ENCODE measurements at regions not wholly inside any gene's neighbourhood (a gene's known extent, or its start where the extent isn't known, plus 50 kb on each side); places are given as distances from the start of the nearest gene placed in this dataset.

DNA sequence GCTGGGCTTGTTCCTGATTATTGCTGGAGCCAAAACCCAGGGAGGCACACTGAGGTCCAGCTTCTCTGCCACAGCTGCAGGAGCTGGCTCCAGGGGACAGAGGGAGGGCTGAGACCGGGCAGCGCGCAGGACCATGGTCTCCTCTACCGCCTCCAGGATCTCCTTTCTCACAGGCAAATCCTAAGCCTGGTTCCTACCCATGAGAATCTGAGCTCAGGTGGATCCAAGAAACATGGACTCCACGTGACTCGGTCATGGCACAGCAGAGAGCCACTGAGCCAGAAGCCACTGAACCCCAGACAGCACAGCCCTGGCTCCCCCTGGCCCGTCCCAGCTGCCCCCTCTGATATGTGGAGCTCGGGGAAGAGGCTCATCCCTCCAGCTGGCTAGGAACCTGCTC is 653.4 kb upstream of the ID2 start:
- no peak for DNase-seq

- DNase-seq, result no peak
Observed at GRCh38 chr2:8028981-8029380, 652.9 kb upstream of the ID2 start.

DNA sequence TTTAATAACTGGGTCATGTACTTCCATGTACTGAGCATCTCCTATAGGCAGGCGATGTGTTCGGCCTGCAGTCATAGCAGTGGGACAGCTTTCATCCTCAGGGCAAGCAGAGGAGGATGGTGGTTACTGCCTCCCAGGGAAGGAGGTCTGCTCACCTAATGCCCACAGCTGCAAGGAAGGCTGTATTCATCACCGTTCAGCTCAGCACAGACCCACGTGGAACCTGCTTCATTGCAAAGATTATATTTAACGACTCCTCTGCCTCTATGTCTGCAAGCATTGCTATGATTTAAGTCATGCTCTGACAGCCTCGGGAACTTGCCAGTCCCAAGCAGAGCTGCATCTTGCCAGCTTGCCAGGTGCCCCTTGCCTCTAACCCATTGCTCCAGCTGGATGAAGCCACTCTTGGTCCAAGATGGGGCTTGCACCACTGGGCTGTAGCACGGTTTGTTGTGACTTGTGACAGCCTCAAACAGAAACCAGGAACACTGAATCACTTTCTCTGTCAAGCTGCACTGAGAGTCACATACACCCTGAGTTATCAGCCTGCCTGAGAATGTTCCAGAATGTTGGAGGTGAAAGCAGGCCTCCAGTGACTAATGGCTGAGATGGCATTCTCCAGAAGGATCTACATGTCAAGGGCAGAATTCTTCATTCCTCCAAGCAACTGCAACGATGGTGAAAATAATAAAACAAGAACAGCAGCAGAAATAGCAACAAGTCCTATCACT is 651.1 kb upstream of the ID2 start:
- DNase-seq, result no peak

DNA sequence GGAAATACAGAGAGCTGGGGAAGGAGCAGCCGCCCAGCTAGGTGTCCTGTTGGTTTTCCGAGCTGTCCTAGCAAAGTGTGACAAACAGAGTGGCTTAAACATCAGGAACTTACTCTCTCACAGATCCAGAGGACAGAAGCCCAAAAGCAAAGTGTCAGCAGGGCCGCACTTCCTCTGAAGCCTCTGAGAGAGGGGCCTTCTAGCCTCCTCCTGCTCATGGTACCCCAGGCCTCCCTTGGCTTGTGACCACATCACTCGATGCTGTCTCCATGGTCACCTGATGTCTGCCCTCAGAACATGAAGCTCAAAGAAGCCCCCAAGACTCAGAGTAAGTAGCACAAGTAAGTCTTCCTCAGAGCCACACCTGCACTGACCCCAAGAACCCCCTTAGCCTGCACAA is 650.5 kb upstream of the ID2 start:
- DNase-seq, result no peak

DNA sequence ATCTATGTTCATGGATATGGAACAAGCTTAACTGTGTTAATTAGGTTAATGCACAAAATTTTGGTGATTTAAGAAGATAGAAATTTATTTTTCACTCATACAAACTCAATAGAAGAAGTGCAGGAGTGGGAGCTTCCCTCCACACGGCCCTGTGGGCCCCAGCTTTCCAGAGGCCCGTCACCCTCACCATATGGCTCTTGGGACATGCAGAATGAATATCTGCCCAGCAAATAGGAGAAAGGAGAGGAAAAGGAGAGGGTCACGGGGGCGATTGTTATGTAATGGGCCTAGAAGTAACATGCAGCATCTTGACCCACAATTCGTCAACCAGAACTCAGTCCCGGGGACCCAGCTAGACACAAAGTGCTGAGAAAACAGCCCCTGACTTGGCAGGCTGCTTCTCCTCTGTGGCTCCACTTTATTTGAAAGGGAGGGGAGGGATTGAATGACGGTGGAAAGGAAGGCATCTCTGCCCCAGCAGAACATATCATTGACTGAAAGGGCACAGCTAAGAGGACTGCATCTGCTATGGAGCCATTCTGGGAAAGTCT is 648.2 kb upstream of the ID2 start:
- DNase-seq, result no peak

GRCh38 chr2:8036366-8036765 is 645.5 kb upstream of the ID2 start:
- DNase-seq, result no peak

DNA sequence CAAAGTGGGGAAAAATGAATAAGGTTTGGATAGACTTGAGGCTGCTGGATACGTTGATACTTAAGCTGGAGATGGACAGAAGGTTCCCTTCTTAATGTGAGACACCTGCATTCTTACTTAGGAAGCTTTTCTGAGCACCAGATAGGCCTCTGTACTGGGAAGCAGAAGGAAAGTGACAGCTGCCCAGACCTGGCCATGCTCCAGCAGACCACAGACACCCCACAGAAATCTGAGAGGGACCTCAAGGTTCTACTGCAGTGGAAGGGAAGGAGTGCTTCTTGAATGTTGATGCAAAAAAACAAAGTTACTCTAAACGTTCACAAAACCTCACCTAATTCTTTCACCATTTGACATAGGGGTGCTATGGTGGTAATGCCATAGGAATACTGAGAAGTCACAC is 642.1 kb upstream of the ID2 start:
- DNase-seq, result no peak

DNA sequence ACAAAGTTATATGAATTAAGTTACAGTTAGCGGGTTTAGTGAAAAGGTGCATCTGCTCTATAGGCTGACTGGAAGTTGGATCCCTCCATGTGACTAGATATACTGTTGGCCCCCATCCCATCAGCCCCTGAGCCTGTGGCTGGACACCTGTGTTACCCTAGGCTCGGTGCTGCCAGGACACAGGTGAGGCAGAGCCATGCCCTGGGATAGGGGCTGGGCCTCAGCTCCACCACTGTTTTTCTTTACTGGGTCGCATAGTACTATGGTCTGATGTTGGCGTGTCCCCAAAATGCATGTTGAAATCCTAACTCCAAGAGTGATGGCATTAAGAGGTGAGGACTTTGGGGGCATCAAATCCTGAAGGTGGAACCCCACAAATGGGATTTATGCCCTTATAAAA is 638.6 kb upstream of the ID2 start:
- DNase-seq, result no peak

DNA sequence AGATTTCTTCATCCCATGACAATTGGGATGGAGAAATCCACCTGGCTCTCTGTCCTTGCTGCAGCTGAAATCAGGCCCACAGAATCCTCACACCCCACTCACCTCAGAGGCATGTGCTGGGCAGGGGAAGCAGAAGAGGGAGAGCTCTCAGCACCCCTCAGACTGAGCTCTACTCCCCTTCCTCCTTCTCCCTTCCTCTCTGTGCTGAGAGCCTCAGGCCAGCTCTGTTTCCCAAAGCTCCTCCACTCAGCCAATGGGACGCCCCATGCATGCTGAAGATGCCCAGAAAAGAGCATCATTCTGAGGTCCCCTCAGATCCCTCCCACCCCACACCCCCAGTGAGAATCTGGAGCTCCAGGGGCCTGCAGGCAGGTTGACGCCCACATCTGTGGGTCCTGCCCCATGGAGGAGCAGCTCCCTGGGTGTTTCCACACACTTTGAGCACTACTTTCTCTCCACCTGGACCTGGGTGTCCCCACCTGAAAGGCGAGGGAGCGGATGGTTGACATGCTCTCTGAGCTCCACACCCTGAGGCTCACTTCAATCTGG is 637.7 kb upstream of the ID2 start:
- DNase-seq, result no peak

DNA sequence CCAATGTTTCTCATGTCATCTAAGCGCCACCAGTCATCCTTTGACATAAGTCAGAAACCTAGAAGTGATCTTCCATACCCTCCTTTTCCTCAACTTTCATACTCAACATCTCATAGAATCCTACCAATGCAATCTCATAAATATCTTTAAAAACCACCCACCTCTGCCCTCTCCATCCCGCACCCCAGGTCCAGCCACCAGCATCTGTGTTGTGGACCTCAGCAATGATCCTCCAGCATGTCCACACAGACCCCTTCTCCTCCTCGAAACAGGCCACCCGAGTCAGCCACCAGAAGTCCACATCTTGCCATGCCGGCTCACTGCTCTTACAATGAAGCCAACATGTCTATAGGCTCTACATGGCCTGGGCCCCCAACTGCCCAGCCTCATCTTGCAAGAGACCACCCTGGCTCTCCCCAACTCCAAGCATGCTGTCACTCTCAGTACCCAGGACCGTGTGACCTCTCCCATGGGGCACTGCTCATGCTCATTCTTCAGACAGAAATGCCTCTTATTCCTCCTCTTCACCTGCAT is 636.7 kb upstream of the ID2 start:
- DNase-seq, result no peak

- DNase-seq, result no peak
Observed at GRCh38 chr2:8046849-8047248, 635.0 kb upstream of the ID2 start.

DNA sequence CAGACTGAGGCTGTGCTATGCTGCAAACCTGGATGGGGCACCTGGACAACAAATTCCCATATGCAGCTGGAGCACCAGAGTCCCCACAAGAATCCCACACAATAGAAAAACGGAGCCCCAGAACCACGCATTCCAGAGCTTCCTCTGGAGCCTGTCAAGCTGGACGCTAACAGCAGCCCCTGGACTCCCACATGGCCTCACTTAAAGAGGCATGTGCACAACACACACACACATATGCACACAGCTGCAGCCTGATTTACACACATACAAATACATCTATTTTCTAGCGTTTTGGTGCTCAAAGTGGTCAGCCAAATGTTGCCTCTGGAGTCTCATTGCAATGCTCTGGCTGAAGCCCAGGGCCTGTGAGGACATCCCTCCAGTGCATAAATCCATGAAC is 632.7 kb upstream of the ID2 start:
- DNase-seq, result no peak

GRCh38 chr2:8049851-8050571 is 631.8 kb upstream of the ID2 start:
- no peak for DNase-seq

GRCh38 chr2:8053216-8053615 is 628.6 kb upstream of the ID2 start:
- no peak for DNase-seq

- no peak for DNase-seq
Observed at GRCh38 chr2:8054070-8054469, 627.8 kb upstream of the ID2 start.

DNA sequence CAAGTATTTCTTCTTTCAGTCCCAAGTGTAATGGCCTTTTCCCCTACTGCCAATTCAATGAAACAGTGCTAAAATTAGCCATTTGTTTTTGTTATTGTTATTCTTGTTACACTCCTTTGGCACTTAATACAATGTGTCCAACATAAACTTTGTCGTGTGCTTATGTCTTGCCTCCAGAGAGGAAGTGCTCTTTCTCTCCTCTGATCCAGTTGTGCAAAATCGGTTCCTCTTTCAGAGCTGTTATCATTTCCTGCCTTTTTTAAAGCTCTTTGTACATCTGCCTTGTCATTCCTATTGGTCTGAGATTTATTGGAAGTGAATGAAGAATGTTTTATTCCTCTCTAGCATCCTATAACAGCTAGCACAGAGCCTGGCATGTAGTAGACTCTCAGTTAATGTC is 623.2 kb upstream of the ID2 start:
- DNase-seq, result no peak

GRCh38 chr2:8059255-8059654 is 622.6 kb upstream of the ID2 start:
- DNase-seq, result no peak

- no peak for DNase-seq
Observed at GRCh38 chr2:8059794-8060193, 622.1 kb upstream of the ID2 start.

DNA sequence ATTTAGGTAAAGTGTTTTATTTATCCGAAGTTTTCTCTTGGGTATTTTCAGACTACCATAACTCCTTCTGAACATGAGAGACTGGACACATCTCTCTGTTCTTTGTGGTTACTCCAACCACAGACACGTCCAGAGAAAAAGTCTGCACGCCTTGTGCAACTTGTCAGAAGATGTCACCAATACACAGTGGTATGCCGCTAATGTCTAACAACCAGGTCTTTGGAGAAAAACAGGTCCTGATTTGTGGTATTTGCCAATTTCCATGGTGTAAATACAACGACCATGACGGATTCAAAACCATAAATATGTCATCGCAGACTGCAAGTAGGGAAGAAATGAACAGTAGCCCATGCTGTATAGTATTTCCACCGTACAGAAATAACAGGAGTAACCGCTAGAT is 620.6 kb upstream of the ID2 start:
- DNase-seq, result no peak

GRCh38 chr2:8064603-8065002 is 617.3 kb upstream of the ID2 start:
- no peak for DNase-seq

DNA sequence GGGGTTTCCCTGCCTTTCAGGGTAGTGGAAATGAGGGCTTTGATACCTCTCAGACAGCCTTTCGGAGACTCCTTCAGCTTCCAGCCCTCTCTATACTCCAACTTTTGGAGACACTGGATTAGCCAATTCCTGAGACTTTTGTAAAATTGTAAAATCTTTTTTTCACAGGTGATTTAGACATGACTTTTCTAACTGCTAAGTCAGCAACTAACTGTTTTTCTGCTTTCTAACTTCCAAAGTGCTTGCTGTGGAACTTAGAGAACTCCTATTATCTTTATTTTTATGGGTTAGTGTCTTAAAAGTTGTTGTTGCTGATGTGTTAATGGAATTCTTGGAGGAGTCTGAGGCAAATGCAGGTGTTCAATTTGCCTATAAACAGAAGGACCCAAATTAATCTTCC is 616.7 kb upstream of the ID2 start:
- no peak for DNase-seq

- DNase-seq, result no peak
Observed at GRCh38 chr2:8067784-8068336, 614.0 kb upstream of the ID2 start.

GRCh38 chr2:8072907-8073306 is 608.9 kb upstream of the ID2 start:
- no peak for DNase-seq

GRCh38 chr2:8073916-8074315 is 607.9 kb upstream of the ID2 start:
- no peak for DNase-seq

Measured in CD4-positive, alpha-beta T cell treated with Interleukin-1 beta for 1 hour (primary cell).